Type B pancreatic cell (in vitro differentiated cells): ENCODE measurements at regions not wholly inside any gene's neighbourhood (a gene's known extent, or its start where the extent isn't known, plus 50 kb on each side); places are given as distances from the start of the nearest gene placed in this dataset.
"Not testable (repeated sequence)": the region's sequence is repeated elsewhere in the genome, so short reads cannot be mapped to it uniquely, and the experiment has no call there.

Experiments used
- DNase-seq: peaks from one replicate; pipeline ENCODE4 v3.0.0; 2021; ENCODE audit warnings: mixed read lengths; ENCODE audit not compliant: unreplicated experiment; ENCODE audit errors: extremely low spot score
- H3K27ac Mint-ChIP-seq: 2 replicates; pipeline ENCODE4 v1.8.0; 2021; ENCODE audit warnings: mild to moderate bottlenecking, mixed read lengths
- H3K27me3 Mint-ChIP-seq: 2 replicates; pipeline ENCODE4 v1.8.0; 2021; ENCODE audit warnings: mixed read lengths
- H3K36me3 Mint-ChIP-seq: 2 replicates; pipeline ENCODE4 v1.8.0; 2021; ENCODE audit warnings: mixed read lengths
- H3K4me1 Mint-ChIP-seq: one replicate; pipeline ENCODE4 v1.8.0; 2021; ENCODE audit warnings: mixed read lengths; ENCODE audit not compliant: unreplicated experiment
- H3K4me3 Mint-ChIP-seq: 2 replicates; pipeline ENCODE4 v1.8.0; 2021; ENCODE audit warnings: mild to moderate bottlenecking, mixed read lengths
- H3K9me3 Mint-ChIP-seq: 2 replicates; pipeline ENCODE4 v1.8.0; 2021; ENCODE audit warnings: mixed read lengths
- TF ChIP-seq, protein P1 (sequence below): fragments of 200-600 bp; sonication (generic); conservative IDR thresholded peaks from 2 replicates; pipeline ENCODE4 v1.5.0; 2021; ENCODE audit warnings: antibody characterized with exemption, mild to moderate bottlenecking

- H3K27me3 Mint-ChIP-seq, result no peaks in the 10 kb centered on the region
- no peak for DNase-seq
- H3K4me1 Mint-ChIP-seq, result no peaks in the 10 kb centered on the region
- TF ChIP-seq, protein P1, sequence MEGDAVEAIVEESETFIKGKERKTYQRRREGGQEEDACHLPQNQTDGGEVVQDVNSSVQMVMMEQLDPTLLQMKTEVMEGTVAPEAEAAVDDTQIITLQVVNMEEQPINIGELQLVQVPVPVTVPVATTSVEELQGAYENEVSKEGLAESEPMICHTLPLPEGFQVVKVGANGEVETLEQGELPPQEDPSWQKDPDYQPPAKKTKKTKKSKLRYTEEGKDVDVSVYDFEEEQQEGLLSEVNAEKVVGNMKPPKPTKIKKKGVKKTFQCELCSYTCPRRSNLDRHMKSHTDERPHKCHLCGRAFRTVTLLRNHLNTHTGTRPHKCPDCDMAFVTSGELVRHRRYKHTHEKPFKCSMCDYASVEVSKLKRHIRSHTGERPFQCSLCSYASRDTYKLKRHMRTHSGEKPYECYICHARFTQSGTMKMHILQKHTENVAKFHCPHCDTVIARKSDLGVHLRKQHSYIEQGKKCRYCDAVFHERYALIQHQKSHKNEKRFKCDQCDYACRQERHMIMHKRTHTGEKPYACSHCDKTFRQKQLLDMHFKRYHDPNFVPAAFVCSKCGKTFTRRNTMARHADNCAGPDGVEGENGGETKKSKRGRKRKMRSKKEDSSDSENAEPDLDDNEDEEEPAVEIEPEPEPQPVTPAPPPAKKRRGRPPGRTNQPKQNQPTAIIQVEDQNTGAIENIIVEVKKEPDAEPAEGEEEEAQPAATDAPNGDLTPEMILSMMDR, result no peak
- no peak overlapping the region for H3K4me3 Mint-ChIP-seq
- H3K27ac Mint-ChIP-seq, result no peak overlapping the region
- H3K9me3 Mint-ChIP-seq, result peaks cover 76% of the 10 kb centered on the region
- H3K36me3 Mint-ChIP-seq, result peaks cover 35% of the 10 kb centered on the region
These were observed 2569.4 kb upstream of the TPTE start for GRCh38 chr21:7951854-7952519.

- Mint-ChIP-seq H3K4me1 (no peaks in the 10 kb centered on the region), H3K27me3 (no peaks in the 10 kb centered on the region), H3K4me3 (no peak overlapping the region), H3K36me3 (peaks cover 30% of the 10 kb centered on the region), H3K9me3 (peaks cover 75% of the 10 kb centered on the region), H3K27ac (no peak overlapping the region)
- TF ChIP-seq, protein P1, result no peak
- no peak for DNase-seq
These were observed 2568.7 kb upstream of the TPTE start for GRCh38 chr21:7952648-7953047.

DNA sequence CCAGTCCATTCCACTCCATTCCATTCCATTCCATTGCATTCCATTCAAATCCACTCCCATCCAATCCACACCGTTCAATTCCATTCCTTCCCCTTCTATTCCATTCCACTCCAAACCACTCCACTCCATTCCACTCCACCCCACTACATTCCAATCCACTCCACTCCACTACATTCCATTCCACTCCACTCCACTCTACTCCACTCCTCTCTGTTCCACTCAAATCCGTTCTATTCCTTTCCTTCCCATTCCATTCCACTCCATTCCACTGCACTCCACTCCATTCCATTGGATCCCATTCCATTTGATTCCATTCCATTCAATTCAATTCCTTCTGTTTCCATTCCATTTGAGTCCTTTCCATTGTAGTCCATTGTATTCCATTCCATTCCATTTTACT is 2568.3 kb upstream of the TPTE start:
- H3K36me3 Mint-ChIP-seq, result peaks cover 30% of the 10 kb centered on the region
- H3K4me3 Mint-ChIP-seq, result no peak overlapping the region
- no peak overlapping the region for H3K27ac Mint-ChIP-seq
- no peaks in the 10 kb centered on the region for H3K27me3 Mint-ChIP-seq
- peaks cover 75% of the 10 kb centered on the region for H3K9me3 Mint-ChIP-seq
- no peaks in the 10 kb centered on the region for H3K4me1 Mint-ChIP-seq
- DNase-seq, result no peak
- TF ChIP-seq, protein P1, result no peak

- not testable (repeated sequence) for H3K4me3 Mint-ChIP-seq, DNase-seq, H3K27me3 Mint-ChIP-seq, H3K4me1 Mint-ChIP-seq, H3K27ac Mint-ChIP-seq
- H3K9me3 Mint-ChIP-seq, result peaks cover 67% of the 10 kb centered on the region
- peaks cover 22% of the 10 kb centered on the region for H3K36me3 Mint-ChIP-seq
These were observed 2565.9 kb upstream of the TPTE start for GRCh38 chr21:7955358-7956073.

- Mint-ChIP-seq H3K36me3 (peaks cover 17% of the 10 kb centered on the region), H3K9me3 (peaks cover 61% of the 10 kb centered on the region)
- not testable (repeated sequence) for H3K4me1 Mint-ChIP-seq, H3K27me3 Mint-ChIP-seq, H3K27ac Mint-ChIP-seq, H3K4me3 Mint-ChIP-seq, DNase-seq
These were observed 2565.3 kb upstream of the TPTE start for GRCh38 chr21:7956074-7956452.

DNA sequence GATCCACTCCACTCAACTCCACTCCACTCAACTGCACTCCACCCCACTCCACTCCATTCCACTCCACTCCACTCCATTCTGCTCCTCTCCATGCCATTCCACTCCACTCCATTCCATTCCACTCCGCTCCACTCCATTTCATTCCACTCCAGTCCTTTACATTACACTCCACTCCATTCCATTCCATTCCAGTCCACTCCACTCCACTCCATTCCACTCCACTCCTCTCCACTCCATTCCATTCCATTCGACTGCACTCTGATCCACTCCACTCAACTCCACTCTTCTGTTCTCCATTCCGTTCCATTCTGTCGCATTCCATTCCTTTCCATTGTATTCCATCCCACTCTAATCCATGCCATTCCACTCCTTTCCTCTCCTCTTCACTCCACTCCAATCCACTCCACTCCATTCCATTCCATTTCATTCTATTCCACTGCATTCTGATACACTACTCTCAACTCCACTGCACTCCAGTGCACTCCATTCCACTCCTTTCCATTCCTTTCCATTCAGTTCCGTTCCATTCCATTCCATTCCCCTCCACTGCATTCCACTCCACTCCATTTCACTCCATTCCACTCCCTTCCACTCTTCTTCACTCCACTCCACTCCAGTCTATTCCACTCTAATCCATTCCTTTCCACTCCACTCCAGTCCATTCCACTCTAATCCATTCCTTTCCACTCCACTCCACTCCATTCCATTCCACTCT is 2564.2 kb upstream of the TPTE start:
- peaks cover 50% of the 10 kb centered on the region for H3K9me3 Mint-ChIP-seq
- H3K36me3 Mint-ChIP-seq, H3K4me3 Mint-ChIP-seq, H3K4me1 Mint-ChIP-seq, H3K27ac Mint-ChIP-seq, DNase-seq, H3K27me3 Mint-ChIP-seq: not testable (repeated sequence)

- Mint-ChIP-seq H3K9me3 (peaks cover 45% of the 10 kb centered on the region), H3K27me3 (no peaks in the 10 kb centered on the region), H3K27ac (no peak overlapping the region), H3K4me3 (no peak overlapping the region), H3K4me1 (no peaks in the 10 kb centered on the region), H3K36me3 (peaks cover 3% of the 10 kb centered on the region)
- no peak for DNase-seq
- TF ChIP-seq, protein P1, result no peak
These were observed 2563.7 kb upstream of the TPTE start for GRCh38 chr21:7957713-7958064.
